H9 (cell line): ENCODE measurements at regions not wholly inside any gene's neighbourhood (a gene's known extent, or its start where the extent isn't known, plus 50 kb on each side); places are given as distances from the start of the nearest gene placed in this dataset.

Experiments
- DNase-seq: peaks from one replicate; pipeline ENCODE4 v3.0.0-alpha.2; 2017
- H2AFZ ChIP-seq: one replicate; pipeline ENCODE4 v1.6.1; 2013; ENCODE audit warnings: mild to moderate bottlenecking, low read length, control low read depth, moderate library complexity
- H2AK5ac ChIP-seq: 2 replicates; pipeline ENCODE4 v1.6.1; 2013; ENCODE audit warnings: low read length, control low read depth, mixed read lengths; ENCODE audit not compliant: insufficient read length
- H2BK120ac ChIP-seq: one replicate; pipeline ENCODE4 v1.6.1; 2013; ENCODE audit warnings: low read depth, mild to moderate bottlenecking, low read length, control low read depth, inconsistent platforms; ENCODE audit not compliant: poor library complexity, severe bottlenecking
- H2BK12ac ChIP-seq: 2 replicates; pipeline ENCODE4 v1.6.1; 2013; ENCODE audit warnings: low read length, control low read depth, mixed read lengths, low read depth; ENCODE audit not compliant: insufficient read length
- H2BK15ac ChIP-seq: 2 replicates; pipeline ENCODE4 v1.6.1; 2013; ENCODE audit warnings: low read depth, low read length, control low read depth
- H2BK20ac ChIP-seq: one replicate; pipeline ENCODE4 v1.6.1; 2013; ENCODE audit warnings: low read depth, mild to moderate bottlenecking, low read length, control low read depth, inconsistent platforms; ENCODE audit not compliant: poor library complexity, severe bottlenecking
- H2BK5ac ChIP-seq: 2 replicates; pipeline ENCODE4 v1.6.1; 2013; ENCODE audit warnings: low read length, control low read depth, mixed read lengths; ENCODE audit not compliant: insufficient read length
- H3K14ac ChIP-seq: 2 replicates; pipeline ENCODE4 v1.6.1; 2013; ENCODE audit warnings: low read length, control low read depth; ENCODE audit not compliant: insufficient read depth
- H3K18ac ChIP-seq: 2 replicates; pipeline ENCODE4 v1.6.1; 2013; ENCODE audit warnings: low read depth, mild to moderate bottlenecking, mixed read lengths, low read length, control low read depth; ENCODE audit not compliant: insufficient read length
- H3K23ac ChIP-seq: 2 replicates; pipeline ENCODE4 v1.6.1; 2013; ENCODE audit warnings: low read length, control low read depth, mixed read lengths, low read depth; ENCODE audit not compliant: insufficient read length
- H3K23me2 ChIP-seq: 2 replicates; pipeline ENCODE4 v1.6.1; 2013; ENCODE audit warnings: low read depth, mild to moderate bottlenecking, mixed read lengths, low read length, control low read depth; ENCODE audit not compliant: insufficient read length, poor library complexity, severe bottlenecking
- H3K27ac ChIP-seq: 2 replicates; pipeline ENCODE4 v1.5.1; 2013; ENCODE audit warnings: low read length, control low read depth, mixed read lengths, low read depth; ENCODE audit not compliant: insufficient read length
- H3K27me3 ChIP-seq: 2 replicates; pipeline ENCODE4 v1.6.1; 2013; ENCODE audit warnings: low read length, control low read depth, inconsistent platforms; ENCODE audit not compliant: insufficient read depth
- H3K4ac ChIP-seq: 2 replicates; pipeline ENCODE4 v1.6.1; 2013; ENCODE audit warnings: low read depth, mild to moderate bottlenecking, control low read depth, inconsistent platforms, low read length, moderate library complexity
- H3K4me1 ChIP-seq: 2 replicates; pipeline ENCODE4 v1.6.1; 2013; ENCODE audit warnings: low read length, control low read depth, inconsistent platforms; ENCODE audit not compliant: insufficient read depth
- H3K4me2 ChIP-seq: 2 replicates; pipeline ENCODE4 v1.6.1; 2013; ENCODE audit warnings: low read length, control low read depth, mixed read lengths; ENCODE audit not compliant: insufficient read length, insufficient read depth
- H3K56ac ChIP-seq: 2 replicates; pipeline ENCODE4 v1.6.1; 2013; ENCODE audit warnings: low read depth, mild to moderate bottlenecking, mixed read lengths, low read length, control low read depth; ENCODE audit not compliant: insufficient read length
- H3K79me1 ChIP-seq: 2 replicates; pipeline ENCODE4 v1.6.1; 2013; ENCODE audit warnings: low read depth, mild to moderate bottlenecking, moderate library complexity, low read length, control low read depth, inconsistent platforms; ENCODE audit not compliant: insufficient read depth, poor library complexity, severe bottlenecking
- H3K79me2 ChIP-seq: 2 replicates; pipeline ENCODE4 v1.6.1; 2013; ENCODE audit warnings: low read length, control low read depth, inconsistent platforms; ENCODE audit not compliant: insufficient read depth
- H3K9ac ChIP-seq: 2 replicates; pipeline ENCODE4 v1.6.1; 2013; ENCODE audit warnings: low read length, control low read depth, mixed read lengths; ENCODE audit not compliant: insufficient read length; ENCODE audit errors: extremely low read depth
- H3K9me3 ChIP-seq: one replicate; pipeline ENCODE4 v1.6.1; 2013; ENCODE audit warnings: low read depth, low read length, inconsistent platforms; ENCODE audit not compliant: control insufficient read depth
- H3T11ph ChIP-seq: one replicate; pipeline ENCODE4 v1.6.1; 2013; ENCODE audit warnings: mild to moderate bottlenecking, low read length, control low read depth, inconsistent platforms
- H4K20me1 ChIP-seq: one replicate; pipeline ENCODE4 v1.6.1; 2013; ENCODE audit not compliant: control insufficient read depth, insufficient read length, insufficient read depth
- H4K5ac ChIP-seq: 2 replicates; pipeline ENCODE4 v1.6.1; 2013; ENCODE audit warnings: low read depth, mild to moderate bottlenecking, mixed read lengths, low read length, control low read depth; ENCODE audit not compliant: insufficient read length
- H4K8ac ChIP-seq: replicated peaks from 2 replicates; pipeline ENCODE4 v1.6.1; 2013; ENCODE audit warnings: low read length, control low read depth, mixed read lengths, low read depth; ENCODE audit not compliant: insufficient read length
- H4K91ac ChIP-seq: 2 replicates; pipeline ENCODE4 v1.6.1; 2013; ENCODE audit warnings: low read depth, mild to moderate bottlenecking, moderate library complexity, mixed read lengths, low read length, control low read depth; ENCODE audit not compliant: insufficient read length
- H3K27ac Mint-ChIP-seq, 3 experiments: 2 replicates in 2 of 3; 3 replicates in 1 of 3; pipeline ENCODE4 v1.8.0; 2020 to 2021; ENCODE audit warnings: mixed read lengths in 3 of 3, mild to moderate bottlenecking in 1 of 3, moderate library complexity in 1 of 3
- H3K27me3 Mint-ChIP-seq: 2 replicates; pipeline ENCODE4 v1.8.0; 2021; ENCODE audit warnings: low read depth, mild to moderate bottlenecking, moderate library complexity, mixed read lengths
- H3K36me3 Mint-ChIP-seq, 3 experiments: 2 replicates in 2 of 3; 3 replicates in 1 of 3; pipeline ENCODE4 v1.8.0; 2020 to 2021; ENCODE audit warnings: low read depth in 3 of 3, mixed read lengths in 3 of 3; ENCODE audit not compliant: insufficient read depth in 1 of 3
- H3K4me1 Mint-ChIP-seq, 2 experiments: 2 replicates each; pipeline ENCODE4 v1.8.0; 2020; ENCODE audit warnings: mixed read lengths in 2 of 2
- H3K4me3 Mint-ChIP-seq, 2 experiments: 2 replicates in 1 of 2; 3 replicates in 1 of 2; pipeline ENCODE4 v1.8.0; 2020 to 2021; ENCODE audit warnings: mild to moderate bottlenecking in 2 of 2, mixed read lengths in 2 of 2, moderate library complexity in 1 of 2
- H3K9me3 Mint-ChIP-seq, 2 experiments: 2 replicates in 1 of 2; 3 replicates in 1 of 2; pipeline ENCODE4 v1.8.0; 2020; ENCODE audit warnings: mild to moderate bottlenecking in 2 of 2, mixed read lengths in 2 of 2, moderate library complexity in 1 of 2
- CTCF ChIP-seq: fragments of 200-600 bp; sonication (generic); conservative IDR thresholded peaks from 3 replicates; pipeline ENCODE4 v1.8.0; 2021; ENCODE audit warnings: antibody characterized with exemption, mild to moderate bottlenecking
- WGBS: extraction: QIAGEN DNeasy Blood & Tissue Kit; methylation state at CpG from one replicate; pipeline ENCODE4 v1.1.7; 2013; ENCODE audit warnings: missing lambda C conversion rate, low lambda C conversion rate, mixed read lengths; ENCODE audit not compliant: insufficient read length; ENCODE audit errors: extremely low coverage; 5-methylcytosine and 5-hydroxymethylcytosine counted together

- no peak overlapping the region for H3T11ph ChIP-seq
- no peak for DNase-seq
- H2BK120ac ChIP-seq = no peak overlapping the region
- no peak for TF ChIP-seq CTCF
- Mint-ChIP-seq H3K27ac (no peak overlapping the region; a peak in 1 of 7 replicates), H3K36me3 (no peaks in the 10 kb centered on the region), H3K4me3 (no peak overlapping the region), H3K9me3 (no peaks in the 10 kb centered on the region; a peak in 1 of 5 replicates), H3K4me1 (no peaks in the 10 kb centered on the region), H3K27me3 (no peaks in the 10 kb centered on the region)
- H2AFZ ChIP-seq = no peak overlapping the region
- no peak overlapping the region for H2BK15ac ChIP-seq
- no peak overlapping the region for H3K4me2 ChIP-seq
- no peak overlapping the region for H3K27ac ChIP-seq
- H3K9me3 ChIP-seq = no peaks in the 10 kb centered on the region
- H3K23me2 ChIP-seq = no peaks in the 10 kb centered on the region
- H3K79me2 ChIP-seq = no peaks in the 10 kb centered on the region
- no peak overlapping the region for H4K91ac ChIP-seq
- H2AK5ac ChIP-seq = no peak overlapping the region
- H4K8ac ChIP-seq = no peak overlapping the region
- H3K27me3 ChIP-seq = no peaks in the 10 kb centered on the region
- H4K20me1 ChIP-seq = no peaks in the 10 kb centered on the region
- no peak overlapping the region for H3K14ac ChIP-seq
- no peak overlapping the region for H3K18ac ChIP-seq
- no peak overlapping the region for H3K9ac ChIP-seq
- H2BK20ac ChIP-seq = no peak overlapping the region
- WGBS = no CpG with 5 or more reads among the region's 6 CpGs
- H3K79me1 ChIP-seq = no peaks in the 10 kb centered on the region
- no peak overlapping the region for H3K56ac ChIP-seq
- no peak overlapping the region for H3K4ac ChIP-seq
- no peak overlapping the region for H2BK5ac ChIP-seq
- H3K23ac ChIP-seq = no peak overlapping the region
- H4K5ac ChIP-seq = no peak overlapping the region
- H2BK12ac ChIP-seq = no peak overlapping the region
- H3K4me1 ChIP-seq = no peaks in the 10 kb centered on the region
These were observed 270.2 kb upstream of the PRDM1 start for GRCh38 chr6:105815661-105816555.
